H1 (cell line): ENCODE measurements at regions not wholly inside any gene's neighbourhood (a gene's known extent, or its start where the extent isn't known, plus 50 kb on each side); places are given as distances from the start of the nearest gene placed in this dataset.

ENCODE experiments used
- CTCF ChIA-PET: fragments of 300-600 bp; sonication (Branson Sonifier 250); formaldehyde crosslinking; loops from one replicate; lab custom pipeline; 2021; ENCODE audit not compliant: partially characterized antibody; lab: Charles Lee
- POLR2A ChIA-PET: fragments of 300-600 bp; sonication (Branson Sonifier 250); formaldehyde crosslinking; loops from one replicate; lab custom pipeline; 2021; ENCODE audit warnings: inconsistent platforms; ENCODE audit not compliant: partially characterized antibody; lab: Charles Lee
- DNase-seq, 2 experiments: peaks; one replicate each; pipeline versions ENCODE4 v3.0.0 to v3.0.0-alpha.2; 2010 to 2022; ENCODE audit warnings: low spot score in 2 of 2, low read depth in 1 of 2, mixed read lengths in 1 of 2
- FAIRE-seq: peaks from 2 replicates; lab custom pipeline; 2011; peaks lifted over from hg19 to GRCh38; lab: Jason Lieb, UNC
- H2AFZ ChIP-seq: 2 replicates; pipeline ENCODE4 v1.8.1; 2012; ENCODE audit warnings: low read length, inconsistent platforms
- H2AK5ac ChIP-seq: 2 replicates; pipeline ENCODE4 v1.6.1; 2013; ENCODE audit warnings: low read depth, low read length
- H2BK120ac ChIP-seq: replicated peaks from 2 replicates; pipeline ENCODE3; 2013; ENCODE audit warnings: low read depth, low read length, inconsistent platforms
- H2BK12ac ChIP-seq: 2 replicates; pipeline ENCODE4 v1.6.1; 2013; ENCODE audit warnings: low read depth, low read length
- H2BK15ac ChIP-seq: 2 replicates; pipeline ENCODE4 v1.6.1; 2013; ENCODE audit warnings: low read length
- H2BK20ac ChIP-seq: 2 replicates; pipeline ENCODE4 v1.6.1; 2013; ENCODE audit warnings: low read length
- H2BK5ac ChIP-seq: 2 replicates; pipeline ENCODE4 v1.6.1; 2013; ENCODE audit warnings: low read depth, low read length
- H3K14ac ChIP-seq: 2 replicates; pipeline ENCODE4 v1.6.1; 2013; ENCODE audit warnings: inconsistent platforms; ENCODE audit not compliant: insufficient read length
- H3K18ac ChIP-seq: 2 replicates; pipeline ENCODE4 v1.6.1; 2013; ENCODE audit warnings: low read length; ENCODE audit errors: extremely low read depth
- H3K23ac ChIP-seq: 2 replicates; pipeline ENCODE4 v1.6.1; 2013; ENCODE audit warnings: inconsistent platforms; ENCODE audit not compliant: insufficient read length
- H3K23me2 ChIP-seq: 2 replicates; pipeline ENCODE4 v1.6.1; 2013; ENCODE audit warnings: low read depth, low read length
- H3K27ac ChIP-seq: 2 replicates; pipeline ENCODE4 v1.6.1; 2011; ENCODE audit warnings: low read depth, low read length, inconsistent platforms
- H3K27me3 ChIP-seq, 4 experiments: replicated peaks in 1 of 4; 1 replicate in 1 of 4; 2 replicates in 3 of 4; pipeline versions ENCODE4 v1.6.1 to v1.8.1; 2011 to 2013; ENCODE audit warnings: low read length in 3 of 4, mild to moderate bottlenecking in 3 of 4, inconsistent platforms in 2 of 4, mixed read lengths in 2 of 4, moderate library complexity in 1 of 4; ENCODE audit not compliant: control insufficient read depth in 3 of 4, insufficient read depth in 3 of 4; ENCODE audit errors: extremely low read depth in 1 of 4
- H3K36me3 ChIP-seq, 4 experiments: 2 replicates each; pipeline versions ENCODE4 v1.6.1 to v1.8.1; 2011 to 2013; ENCODE audit warnings: mild to moderate bottlenecking in 4 of 4, low read length in 3 of 4, moderate library complexity in 2 of 4, control low read depth in 1 of 4, inconsistent platforms in 1 of 4; ENCODE audit not compliant: insufficient read depth in 4 of 4, control insufficient read depth in 2 of 4
- H3K4ac ChIP-seq: replicated peaks from 2 replicates; pipeline ENCODE3; 2013; ENCODE audit warnings: low read length, low read depth, mixed read lengths, inconsistent platforms; ENCODE audit not compliant: insufficient read length
- H3K4me1 ChIP-seq, 4 experiments: replicated peaks in 1 of 4; 1 replicate in 1 of 4; 2 replicates in 3 of 4; pipeline versions ENCODE4 v1.6.1 to v1.8.1; 2011 to 2013; ENCODE audit warnings: low read length in 3 of 4, inconsistent platforms in 2 of 4, mixed read lengths in 1 of 4; ENCODE audit not compliant: insufficient read depth in 4 of 4, control insufficient read depth in 3 of 4
- H3K4me2 ChIP-seq, 2 experiments: 2 replicates each; pipeline versions ENCODE4 v1.6.1 to v1.8.1; 2011 to 2013; ENCODE audit warnings: low read depth in 2 of 2, low read length in 2 of 2, control low read depth in 1 of 2, inconsistent platforms in 1 of 2, mild to moderate bottlenecking in 1 of 2; ENCODE audit not compliant: insufficient read depth in 1 of 2
- H3K4me3 ChIP-seq, 4 experiments: fragments of 200-600, 300-600 bp in 1 of 4; sonication (generic), shearing (Covaris generic), sonication (Bioruptor Twin) in 1 of 4; 2 replicates each; pipeline versions ENCODE4 v1.5.1 to v1.8.1; 2011 to 2016; ENCODE audit warnings: low read length in 4 of 4, low read depth in 3 of 4, control low read depth in 2 of 4, inconsistent platforms in 2 of 4, mild to moderate bottlenecking in 2 of 4, mixed read lengths in 1 of 4, moderate library complexity in 1 of 4; ENCODE audit not compliant: insufficient read depth in 2 of 4; ENCODE audit errors: extremely low read depth in 1 of 4
- H3K56ac ChIP-seq: replicated peaks from 2 replicates; pipeline ENCODE3; 2013; ENCODE audit warnings: low read depth, mild to moderate bottlenecking, mixed read lengths, low read length, inconsistent platforms; ENCODE audit not compliant: insufficient read length
- H3K79me1 ChIP-seq: 2 replicates; pipeline ENCODE4 v1.6.1; 2013; ENCODE audit warnings: low read depth, low read length, control low read depth
- H3K79me2 ChIP-seq, 2 experiments: 2 replicates each; pipeline versions ENCODE4 v1.6.1 to v1.8.1; 2012 to 2013; ENCODE audit warnings: low read length in 2 of 2, mild to moderate bottlenecking in 2 of 2, inconsistent platforms in 1 of 2; ENCODE audit not compliant: insufficient read depth in 2 of 2, control insufficient read depth in 1 of 2
- H3K9ac ChIP-seq, 4 experiments: replicated peaks in 1 of 4; 1 replicate in 1 of 4; 2 replicates in 3 of 4; pipeline versions ENCODE4 v1.6.1 to v1.8.1; 2011 to 2013; ENCODE audit warnings: low read depth in 3 of 4, low read length in 3 of 4, control low read depth in 2 of 4, mild to moderate bottlenecking in 2 of 4, moderate library complexity in 2 of 4, inconsistent platforms in 1 of 4; ENCODE audit errors: extremely low read depth in 1 of 4
- H3K9me3 ChIP-seq, 2 experiments: 2 replicates each; pipeline versions ENCODE4 v1.6.1 to v1.8.1; 2012 to 2013; ENCODE audit warnings: mild to moderate bottlenecking in 2 of 2, moderate library complexity in 2 of 2, control low read depth in 1 of 2, inconsistent platforms in 1 of 2, low read depth in 1 of 2, low read length in 1 of 2, mixed read lengths in 1 of 2; ENCODE audit not compliant: insufficient read depth in 2 of 2
- H4K20me1 ChIP-seq, 2 experiments: replicated peaks in 1 of 2; 2 replicates each; pipeline versions ENCODE3 to v1.8.1; 2011 to 2013; ENCODE audit warnings: inconsistent platforms in 2 of 2, low read length in 2 of 2, mild to moderate bottlenecking in 1 of 2; ENCODE audit not compliant: insufficient read depth in 2 of 2, control insufficient read depth in 1 of 2
- H4K5ac ChIP-seq: 2 replicates; pipeline ENCODE4 v1.6.1; 2013; ENCODE audit warnings: low read length, low read depth, mixed read lengths, inconsistent platforms; ENCODE audit not compliant: insufficient read length
- H4K8ac ChIP-seq: 2 replicates; pipeline ENCODE4 v1.8.0; 2013; ENCODE audit warnings: mild to moderate bottlenecking, moderate library complexity, low read length, inconsistent platforms; ENCODE audit not compliant: insufficient read depth; ENCODE audit errors: extremely low read depth
- H4K91ac ChIP-seq: replicated peaks from 2 replicates; pipeline ENCODE3; 2013; ENCODE audit warnings: low read length, mixed read lengths, inconsistent platforms; ENCODE audit not compliant: insufficient read length
- EP300 ChIP-seq, 2 experiments: IDR thresholded peaks; 1 replicate in 1 of 2; 2 replicates in 1 of 2; pipeline ENCODE4 v1.6.1; 2011 to 2012; ENCODE audit warnings: low read depth in 2 of 2, low read length in 2 of 2, mild to moderate bottlenecking in 2 of 2, borderline replicate concordance in 1 of 2, inconsistent platforms in 1 of 2, moderate library complexity in 1 of 2
- GABPA ChIP-seq: IDR thresholded peaks from 2 replicates; pipeline ENCODE4 v1.6.1; 2011; ENCODE audit warnings: mild to moderate bottlenecking, low read length, moderate library complexity, borderline replicate concordance; ENCODE audit not compliant: insufficient read depth
- HDAC2 ChIP-seq, 2 experiments: fragments of 300-600 bp in 1 of 2; sonication (generic) in 1 of 2; IDR thresholded peaks; 2 replicates each; pipeline ENCODE4 v1.6.1; 2011 to 2012; ENCODE audit warnings: low read depth in 2 of 2, low read length in 2 of 2, mild to moderate bottlenecking in 2 of 2, moderate library complexity in 2 of 2, borderline replicate concordance in 1 of 2, inconsistent platforms in 1 of 2
- KDM4A ChIP-seq: IDR thresholded peaks from one replicate; pipeline ENCODE4 v1.7.1; 2012; ENCODE audit warnings: low read depth, mild to moderate bottlenecking, moderate library complexity, low read length, inconsistent platforms; ENCODE audit not compliant: severe bottlenecking
- SP1 ChIP-seq: IDR thresholded peaks from 2 replicates; pipeline ENCODE4 v1.6.1; 2011; ENCODE audit warnings: low read depth, low read length
- SP2 ChIP-seq: IDR thresholded peaks from 2 replicates; pipeline ENCODE4 v1.6.1; 2012; ENCODE audit warnings: mild to moderate bottlenecking, low read length, inconsistent platforms
- WGBS, 2 experiments: shearing (Covaris generic) in 1 of 2; methylation state at CpG; one replicate each; pipeline versions ENCODE4 v1.1.6 to v1.1.7; 2013 to 2015; ENCODE audit warnings: low lambda C conversion rate in 2 of 2, mixed read lengths in 2 of 2, inconsistent platforms in 1 of 2, low coverage in 1 of 2, missing lambda C conversion rate in 1 of 2; ENCODE audit not compliant: insufficient replicate concordance in 2 of 2, insufficient coverage in 1 of 2, insufficient read length in 1 of 2; ENCODE audit errors: extremely low coverage in 1 of 2, missing lambda C conversion rate in 1 of 2; 5-methylcytosine and 5-hydroxymethylcytosine counted together
- TF ChIP-seq, protein P1 (sequence below): IDR thresholded peaks from 2 replicates; pipeline ENCODE4 v1.6.1; 2012; ENCODE audit warnings: low read length, inconsistent platforms
- TF ChIP-seq, protein P2 (sequence below): IDR thresholded peaks from 2 replicates; pipeline ENCODE4 v1.6.1; 2012; ENCODE audit warnings: inconsistent platforms

DNA sequence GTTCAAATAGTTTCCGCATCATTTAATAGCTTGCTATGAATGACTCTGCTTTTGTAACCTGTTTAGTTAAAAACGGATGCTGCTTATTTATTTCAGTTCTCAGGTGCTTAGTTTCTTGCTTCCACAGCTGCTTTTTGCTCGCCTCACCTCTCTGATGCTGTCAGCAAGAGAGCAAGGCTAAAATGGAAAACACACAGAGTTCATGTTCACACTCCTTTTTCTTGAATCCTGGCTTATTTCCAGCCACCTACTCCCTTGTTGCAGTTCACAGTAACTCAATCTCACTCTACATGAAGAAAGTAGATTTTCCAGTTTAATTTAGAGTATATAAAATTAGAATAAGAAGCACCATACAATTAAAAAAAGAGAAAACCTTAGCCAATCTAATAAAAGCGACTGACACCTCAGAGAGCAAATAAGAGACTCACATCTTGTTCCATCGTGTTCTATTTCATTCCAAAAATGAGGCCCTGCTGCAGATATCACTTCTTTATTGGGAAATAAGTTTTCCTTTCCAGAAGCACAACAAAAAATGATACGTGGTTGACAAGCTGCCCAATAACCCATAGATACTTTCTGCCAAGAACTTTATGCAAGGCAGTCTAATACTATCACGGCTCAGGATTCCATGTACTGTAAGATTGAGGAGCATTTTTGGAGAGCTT, 326.1 kb upstream of the SLITRK1 start:
- WGBS, 2 experiments: 84% methylated on average over 7 of the region's 7 CpGs; no CpG with 5 or more reads in 1 of the 2 experiments
- no peak for FAIRE-seq
- POLR2A ChIA-PET: no interaction called here
- no peak for TF ChIP-seq SP2
- no peak for TF ChIP-seq EP300 (IDR thresholded peaks at IDR 0.05; ENCODE audit: borderline replicate concordance in 1 of 2, low read depth in 2 of 2, low read length in 2 of 2)
- TF ChIP-seq, protein P1, sequence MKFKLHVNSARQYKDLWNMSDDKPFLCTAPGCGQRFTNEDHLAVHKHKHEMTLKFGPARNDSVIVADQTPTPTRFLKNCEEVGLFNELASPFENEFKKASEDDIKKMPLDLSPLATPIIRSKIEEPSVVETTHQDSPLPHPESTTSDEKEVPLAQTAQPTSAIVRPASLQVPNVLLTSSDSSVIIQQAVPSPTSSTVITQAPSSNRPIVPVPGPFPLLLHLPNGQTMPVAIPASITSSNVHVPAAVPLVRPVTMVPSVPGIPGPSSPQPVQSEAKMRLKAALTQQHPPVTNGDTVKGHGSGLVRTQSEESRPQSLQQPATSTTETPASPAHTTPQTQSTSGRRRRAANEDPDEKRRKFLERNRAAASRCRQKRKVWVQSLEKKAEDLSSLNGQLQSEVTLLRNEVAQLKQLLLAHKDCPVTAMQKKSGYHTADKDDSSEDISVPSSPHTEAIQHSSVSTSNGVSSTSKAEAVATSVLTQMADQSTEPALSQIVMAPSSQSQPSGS: no peak
- TF ChIP-seq KDM4A: no peak
- no peak for TF ChIP-seq SP1
- no peak for TF ChIP-seq HDAC2 (IDR thresholded peaks at IDR 0.05; ENCODE audit: borderline replicate concordance in 1 of 2, low read depth in 2 of 2, low read length in 2 of 2)
- TF ChIP-seq GABPA: no peak
- TF ChIP-seq, protein P2, sequence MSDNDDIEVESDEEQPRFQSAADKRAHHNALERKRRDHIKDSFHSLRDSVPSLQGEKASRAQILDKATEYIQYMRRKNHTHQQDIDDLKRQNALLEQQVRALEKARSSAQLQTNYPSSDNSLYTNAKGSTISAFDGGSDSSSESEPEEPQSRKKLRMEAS: no peak

More for the DNA sequence above, 326.1 kb upstream of the SLITRK1 start:
- no peak overlapping the region for H3K18ac ChIP-seq
- no peaks in the 10 kb centered on the region for H3K79me1 ChIP-seq
- DNase-seq: no peak
- H3K4me2 ChIP-seq: no peak overlapping the region
- no peak overlapping the region for H2BK12ac ChIP-seq
- H3K23me2 ChIP-seq: no peaks in the 10 kb centered on the region
- no peak overlapping the region for H3K56ac ChIP-seq
- no peaks in the 10 kb centered on the region for H3K27me3 ChIP-seq
- CTCF ChIA-PET: interaction anchor here (0.9 kb wide), 1 partner anchor 9 kb away, joined by 3 read pairs; no protein-coding TSS in a partner anchor
- H4K8ac ChIP-seq: no peak overlapping the region
- H3K4me3 ChIP-seq: no peak overlapping the region
- H3K36me3 ChIP-seq: no peaks in the 10 kb centered on the region
- H3K27ac ChIP-seq: no peak overlapping the region
- no peak overlapping the region for H2BK5ac ChIP-seq
- H3K79me2 ChIP-seq: no peaks in the 10 kb centered on the region
- no peak overlapping the region for H2AK5ac ChIP-seq
- no peak overlapping the region for H3K9ac ChIP-seq
- no peak overlapping the region for H2BK15ac ChIP-seq
- no peak overlapping the region for H3K14ac ChIP-seq
- H3K4ac ChIP-seq: no peak overlapping the region
- H4K20me1 ChIP-seq: no peaks in the 10 kb centered on the region
- H2BK120ac ChIP-seq: no peak overlapping the region
- H3K9me3 ChIP-seq: no peaks in the 10 kb centered on the region
- H2AFZ ChIP-seq: peak overlapping the region; percentile 42; the same call in 1 of the 2 replicates
- no peaks in the 10 kb centered on the region for H3K4me1 ChIP-seq
- H2BK20ac ChIP-seq: no peak overlapping the region
- no peak overlapping the region for H4K91ac ChIP-seq
- no peak overlapping the region for H4K5ac ChIP-seq
- no peak overlapping the region for H3K23ac ChIP-seq
